Testis (tissue), 2 donors: ENCODE measurements at regions not wholly inside any gene's neighbourhood (a gene's known extent, or its start where the extent isn't known, plus 50 kb on each side); places are given as distances from the start of the nearest gene placed in this dataset.

Experiments used
- DNase-seq: peaks from one replicate; pipeline ENCODE4 v3.0.0-alpha.2; 2019
- H3K27ac ChIP-seq, 2 donors: fragments of 200-600 bp; sonication (generic); one replicate each; pipeline ENCODE4 v1.5.1; 2019
- H3K27me3 ChIP-seq: fragments of 200-600 bp; sonication (generic); one replicate; pipeline ENCODE4 v1.5.1; 2019
- H3K36me3 ChIP-seq: fragments of 200-600 bp; sonication (generic); one replicate; pipeline ENCODE4 v1.5.1; 2017; ENCODE audit warnings: low read depth; ENCODE audit errors: missing control alignments
- H3K4me1 ChIP-seq: fragments of 200-600 bp; sonication (generic); one replicate; pipeline ENCODE4 v1.5.1; 2019
- H3K4me3 ChIP-seq, 2 donors: fragments of 200-600 bp; sonication (generic); one replicate each; pipeline ENCODE4 v1.5.1; 2017 to 2019
- H3K9me3 ChIP-seq: fragments of 200-600 bp; sonication (generic); one replicate; pipeline ENCODE4 v1.5.1; 2017
- POLR2A ChIP-seq: fragments of 450-650 bp; IDR thresholded peaks from one replicate; pipeline ENCODE4 v1.6.1; 2017; ENCODE audit warnings: antibody characterized with exemption, mild to moderate bottlenecking, moderate library complexity
- WGBS, 2 donors: methylation state at CpG; one replicate each; pipeline ENCODE4 v1.1.5; 2018; 5-methylcytosine and 5-hydroxymethylcytosine counted together
- intact Hi-C: fragments of 100-400 bp; cut with DNase I; formaldehyde crosslinking; loops from one replicate; pipeline ENCODE4 v1.15.1; 2023; ENCODE audit warnings: low total_unique reads
- TF ChIP-seq, protein P1 (sequence below), 3 experiments: fragments of 450-650 bp in 2 of 3; fragments of 200-600 bp in 1 of 3; sonication (generic) in 1 of 3; IDR thresholded peaks; one replicate each; pipeline ENCODE4 v1.5.1; 2016 to 2019; ENCODE audit warnings: antibody characterized with exemption in 3 of 3, mild to moderate bottlenecking in 2 of 3, moderate library complexity in 1 of 3

DNA sequence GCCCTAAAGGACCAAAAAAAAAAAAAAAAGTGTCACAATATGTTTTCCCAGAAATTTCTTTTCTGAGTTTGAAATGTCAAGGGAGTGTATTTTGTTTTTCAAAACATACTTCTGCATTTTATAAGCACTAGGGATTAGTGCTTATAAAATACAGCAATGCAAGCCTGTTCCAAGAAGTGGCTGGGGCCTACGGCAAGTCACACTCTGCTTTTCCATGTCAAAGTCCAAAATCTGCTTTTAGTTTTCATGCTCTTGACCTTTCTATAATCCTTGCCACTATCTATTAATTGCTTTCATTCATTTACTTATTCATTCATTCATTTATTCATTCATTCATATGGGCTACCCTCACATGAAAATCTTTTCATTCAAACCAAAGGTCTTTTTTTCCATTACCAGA is 100.1 kb upstream of the UXS1 start:
- 84 to 94% methylated on average over 1 of the region's 1 CpG for WGBS, 2 donors
- no peak overlapping the region for H3K27ac ChIP-seq
- no peak overlapping the region for H3K4me3 ChIP-seq
- no peaks in the 10 kb centered on the region for H3K9me3 ChIP-seq
- no peaks in the 10 kb centered on the region for H3K36me3 ChIP-seq
- no peak for DNase-seq
- intact Hi-C loops = no loop called here
- H3K27me3 ChIP-seq = no peaks in the 10 kb centered on the region
- no peaks in the 10 kb centered on the region for H3K4me1 ChIP-seq
- TF ChIP-seq, protein P1, sequence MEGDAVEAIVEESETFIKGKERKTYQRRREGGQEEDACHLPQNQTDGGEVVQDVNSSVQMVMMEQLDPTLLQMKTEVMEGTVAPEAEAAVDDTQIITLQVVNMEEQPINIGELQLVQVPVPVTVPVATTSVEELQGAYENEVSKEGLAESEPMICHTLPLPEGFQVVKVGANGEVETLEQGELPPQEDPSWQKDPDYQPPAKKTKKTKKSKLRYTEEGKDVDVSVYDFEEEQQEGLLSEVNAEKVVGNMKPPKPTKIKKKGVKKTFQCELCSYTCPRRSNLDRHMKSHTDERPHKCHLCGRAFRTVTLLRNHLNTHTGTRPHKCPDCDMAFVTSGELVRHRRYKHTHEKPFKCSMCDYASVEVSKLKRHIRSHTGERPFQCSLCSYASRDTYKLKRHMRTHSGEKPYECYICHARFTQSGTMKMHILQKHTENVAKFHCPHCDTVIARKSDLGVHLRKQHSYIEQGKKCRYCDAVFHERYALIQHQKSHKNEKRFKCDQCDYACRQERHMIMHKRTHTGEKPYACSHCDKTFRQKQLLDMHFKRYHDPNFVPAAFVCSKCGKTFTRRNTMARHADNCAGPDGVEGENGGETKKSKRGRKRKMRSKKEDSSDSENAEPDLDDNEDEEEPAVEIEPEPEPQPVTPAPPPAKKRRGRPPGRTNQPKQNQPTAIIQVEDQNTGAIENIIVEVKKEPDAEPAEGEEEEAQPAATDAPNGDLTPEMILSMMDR (IDR thresholded peaks at IDR 0.05) = no peak
- no peak for TF ChIP-seq POLR2A

DNA sequence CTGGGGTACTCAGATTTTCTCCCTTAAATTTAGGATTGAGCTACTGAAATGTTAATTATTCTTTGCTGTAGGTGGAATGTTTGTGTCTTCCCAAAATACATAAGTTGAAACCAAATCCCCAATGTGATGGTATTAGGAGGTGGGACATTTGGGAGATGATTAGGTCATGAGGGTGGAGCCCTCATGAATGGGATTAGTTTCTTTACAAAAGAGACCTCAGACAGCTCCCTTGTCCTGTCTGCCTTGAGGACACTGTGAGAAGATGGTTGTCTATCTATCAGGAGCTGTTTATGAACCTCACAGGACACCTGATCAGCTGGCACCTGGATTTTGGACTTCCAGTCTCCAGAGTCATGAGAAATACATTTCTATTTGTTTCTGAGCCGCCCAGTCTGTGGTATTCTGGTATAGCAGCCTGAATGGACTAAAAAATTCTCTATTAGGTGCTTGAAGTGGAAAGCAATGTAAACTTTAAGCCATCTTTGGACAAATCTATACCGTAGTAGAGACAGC is 99.2 kb upstream of the UXS1 start:
- TF ChIP-seq POLR2A = no peak
- TF ChIP-seq, protein P1 (IDR thresholded peaks at IDR 0.05) = no peak
- WGBS, 2 donors = 84 to 93% methylated on average over 2 of the region's 2 CpGs
- Histone ChIP-seq H3K36me3 (no peaks in the 10 kb centered on the region), H3K27me3 (no peaks in the 10 kb centered on the region), H3K27ac (no peak overlapping the region), H3K4me1 (no peaks in the 10 kb centered on the region), H3K9me3 (no peaks in the 10 kb centered on the region), H3K4me3 (no peak overlapping the region)
- intact Hi-C loops = no loop called here
- no peak for DNase-seq

DNA sequence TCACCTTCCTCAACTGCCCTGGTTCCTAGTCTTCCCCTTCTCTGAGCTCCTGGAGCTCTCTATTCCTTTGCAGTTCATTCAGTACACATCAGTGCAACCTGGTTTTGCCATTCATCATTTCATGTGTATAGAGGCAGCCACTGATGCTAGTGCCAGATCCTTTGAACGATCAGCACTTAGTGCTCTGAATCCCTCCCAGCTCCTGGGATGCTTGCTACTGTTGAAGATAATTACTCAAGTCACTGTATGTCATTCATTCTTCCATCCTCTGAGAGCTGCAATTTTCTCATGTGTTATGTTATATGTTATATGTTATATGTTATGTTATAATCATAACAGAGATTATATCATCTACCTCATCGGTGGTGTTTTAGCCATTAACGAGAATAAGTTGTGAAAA is 98.5 kb upstream of the UXS1 start:
- Histone ChIP-seq H3K27ac (no peak overlapping the region), H3K4me1 (no peaks in the 10 kb centered on the region), H3K9me3 (no peaks in the 10 kb centered on the region), H3K27me3 (no peaks in the 10 kb centered on the region), H3K36me3 (no peaks in the 10 kb centered on the region), H3K4me3 (no peak overlapping the region)
- DNase-seq = no peak
- intact Hi-C loops = no loop called here
- no peak for TF ChIP-seq POLR2A
- TF ChIP-seq, protein P1 (IDR thresholded peaks at IDR 0.05) = no peak
- 91 to 95% methylated on average over 3 of the region's 3 CpGs for WGBS, 2 donors

DNA sequence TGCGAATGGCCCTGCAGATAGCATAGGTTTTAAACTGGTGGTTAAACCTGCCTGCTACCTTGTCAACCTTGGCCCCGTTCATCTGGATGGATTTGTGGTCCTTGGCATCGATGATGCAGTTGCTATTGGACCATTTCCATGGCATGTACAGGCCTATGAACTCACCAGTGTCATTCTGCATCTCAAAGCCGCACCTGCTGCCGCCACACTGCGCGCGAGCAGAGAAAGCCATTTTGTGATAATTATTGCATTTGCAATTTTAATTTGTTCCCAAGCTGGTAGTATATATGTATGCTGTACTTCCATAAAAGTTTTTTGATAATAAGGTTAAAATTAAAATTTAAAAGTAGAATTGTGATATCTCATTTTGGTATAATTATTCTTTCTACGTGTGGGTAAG is 94.8 kb upstream of the UXS1 start:
- Histone ChIP-seq H3K27ac (no peak overlapping the region), H3K27me3 (no peaks in the 10 kb centered on the region), H3K4me3 (no peak overlapping the region), H3K36me3 (no peaks in the 10 kb centered on the region), H3K4me1 (no peaks in the 10 kb centered on the region), H3K9me3 (no peaks in the 10 kb centered on the region)
- TF ChIP-seq, protein P1 (IDR thresholded peaks at IDR 0.05) = no peak
- TF ChIP-seq POLR2A = no peak
- intact Hi-C loops = no loop called here
- 97% methylated on average over 9 of the region's 9 CpGs for WGBS, 2 donors
- DNase-seq = no peak

DNA sequence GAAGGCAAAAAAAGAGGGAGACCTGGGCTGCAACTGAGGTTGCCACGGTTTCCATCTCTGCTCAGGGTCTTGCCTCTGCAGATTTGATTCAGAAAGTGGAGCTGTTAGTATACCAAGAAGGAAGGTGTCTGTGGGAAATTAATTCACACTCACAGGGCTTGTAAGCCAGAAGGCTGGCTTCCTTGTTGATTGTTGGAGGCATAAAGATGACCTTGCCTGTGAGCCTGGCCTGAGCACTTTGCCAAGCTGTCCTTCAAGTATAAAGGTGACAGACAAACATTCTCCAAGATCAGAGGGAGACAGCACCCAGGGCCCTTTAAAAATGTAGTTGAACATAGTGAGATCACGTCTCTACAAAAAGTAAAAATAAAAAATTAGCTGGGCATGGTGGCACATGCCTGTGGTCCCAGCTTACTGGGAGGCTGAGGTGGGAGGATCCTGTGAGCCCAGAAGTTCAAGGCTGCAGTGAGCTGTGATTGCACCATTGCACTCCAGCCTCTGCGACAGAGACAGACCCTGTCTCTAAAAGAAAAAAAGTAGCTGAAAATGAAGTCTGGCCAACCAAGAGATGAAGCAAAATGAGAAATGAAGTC is 91.2 kb upstream of the UXS1 start:
- Histone ChIP-seq H3K4me1 (no peaks in the 10 kb centered on the region), H3K9me3 (no peaks in the 10 kb centered on the region), H3K27me3 (no peaks in the 10 kb centered on the region), H3K4me3 (no peak overlapping the region), H3K27ac (no peak overlapping the region), H3K36me3 (no peaks in the 10 kb centered on the region)
- WGBS, 2 donors = 77 to 81% methylated on average over 3 of the region's 3 CpGs
- TF ChIP-seq POLR2A = no peak
- TF ChIP-seq, protein P1 (IDR thresholded peaks at IDR 0.05) = no peak
- intact Hi-C loops = no loop called here
- DNase-seq = no peak
